ENCODE measurements at regions not wholly inside any gene's neighbourhood (a gene's known extent, or its start where the extent isn't known, plus 50 kb on each side); places are given as distances from the start of the nearest gene placed in this dataset.

DNA sequence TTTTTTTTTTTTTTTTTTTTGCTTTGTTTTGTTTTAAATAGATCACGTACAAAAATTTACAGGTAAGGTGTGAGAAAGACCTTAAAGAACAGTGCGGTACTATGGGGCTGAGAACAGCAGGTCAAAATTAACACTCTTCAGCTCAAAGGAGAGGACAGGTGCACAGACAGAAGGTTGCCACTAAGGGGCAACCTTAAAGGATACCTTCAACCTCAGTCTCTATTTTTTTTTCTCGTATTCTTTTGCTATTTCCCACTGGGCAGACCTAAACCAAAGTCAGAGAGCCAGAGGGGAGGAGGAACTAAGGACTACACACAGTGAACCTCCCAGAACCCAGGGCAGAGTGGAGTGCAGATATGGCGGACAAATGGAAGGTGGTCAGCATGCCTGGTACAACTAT is 1984.3 kb upstream of the IGFBP7 start:
- no peak for DNase-seq (ENCODE audit: low read depth)
- H3K4me3 ChIP-seq (ENCODE audit: low read length): no peak overlapping the region
- TF ChIP-seq CTCF (IDR thresholded peaks at IDR 0.05; ENCODE audit: insufficient read depth, low read depth, low read length, missing control alignments): no peak

- no peak overlapping the region for H3K4me3 ChIP-seq (ENCODE audit: low read length)
Observed at GRCh38 chr4:59102311-59102710, 1992.1 kb upstream of the IGFBP7 start.

DNA sequence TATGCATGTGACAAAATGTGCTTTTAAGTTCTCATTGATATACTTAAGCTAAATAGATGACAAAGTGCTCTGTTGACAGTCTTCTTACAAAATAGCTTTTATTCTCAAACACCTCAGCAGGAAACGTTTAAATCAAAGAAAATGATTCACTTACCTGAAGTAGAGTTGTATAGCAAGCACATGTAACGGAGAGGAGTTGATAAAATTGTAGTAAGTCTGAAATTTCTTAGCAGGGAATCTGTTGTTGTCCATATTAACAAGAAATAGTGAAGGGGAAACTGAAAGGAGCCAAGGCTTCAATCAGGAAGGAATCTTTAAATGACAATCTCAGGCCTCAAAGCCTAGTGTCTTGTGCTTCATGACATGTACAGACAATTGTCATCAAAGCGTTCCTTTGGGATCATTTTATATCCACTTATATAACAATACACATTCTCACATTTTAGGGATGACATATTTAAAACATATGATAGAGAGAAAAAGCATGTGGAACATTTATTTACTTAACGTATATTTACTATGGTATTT is 2010.2 kb upstream of the IGFBP7 start:
- DNase-seq (ENCODE audit: low read depth): no peak
- TF ChIP-seq CTCF (IDR thresholded peaks at IDR 0.05; ENCODE audit: insufficient read depth, low read depth, low read length, missing control alignments): no peak
- no peak overlapping the region for H3K4me3 ChIP-seq (ENCODE audit: low read length)

More at GRCh38 chr4:59102311-59102710, 1992.1 kb upstream of the IGFBP7 start:
- no peak for DNase-seq (ENCODE audit: low read depth)
- TF ChIP-seq CTCF (IDR thresholded peaks at IDR 0.05; ENCODE audit: insufficient read depth, low read depth, low read length, missing control alignments): no peak

DNA sequence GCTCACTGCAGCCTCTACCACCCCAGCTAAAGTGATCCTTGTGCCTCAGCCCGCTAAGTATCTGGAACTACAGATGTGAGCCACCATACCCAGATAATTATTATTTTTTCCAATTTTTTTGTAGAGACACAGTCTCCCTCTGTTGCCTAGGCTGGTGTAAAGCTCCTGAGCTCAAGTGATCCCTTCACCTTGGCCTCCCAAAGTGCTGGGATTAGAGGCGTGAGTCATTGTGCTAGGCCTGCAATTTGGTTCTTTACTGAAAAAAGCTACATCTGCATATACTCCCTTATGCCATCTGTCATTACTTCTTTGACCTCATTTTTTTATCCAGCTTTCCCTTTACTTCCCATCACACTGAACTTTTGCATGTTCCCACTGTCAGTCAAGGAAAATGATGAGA is 2012.4 kb upstream of the IGFBP7 start:
- no peak overlapping the region for H3K4me3 ChIP-seq (ENCODE audit: low read length)
- no peak for TF ChIP-seq CTCF (IDR thresholded peaks at IDR 0.05; ENCODE audit: insufficient read depth, low read depth, low read length, missing control alignments)
- no peak for DNase-seq (ENCODE audit: low read depth)

- no peak for DNase-seq (ENCODE audit: low read depth)
- no peak for TF ChIP-seq CTCF (IDR thresholded peaks at IDR 0.05; ENCODE audit: insufficient read depth, low read depth, low read length, missing control alignments)
- no peak overlapping the region for H3K4me3 ChIP-seq (ENCODE audit: low read length)
Observed at GRCh38 chr4:59126159-59126558, 2016.0 kb upstream of the IGFBP7 start.

- no peak for DNase-seq (ENCODE audit: low read depth)
- H3K4me3 ChIP-seq (ENCODE audit: low read length): no peak overlapping the region
- TF ChIP-seq CTCF (IDR thresholded peaks at IDR 0.05; ENCODE audit: insufficient read depth, low read depth, low read length, missing control alignments): no peak
Observed at GRCh38 chr4:59127006-59127405, 2016.8 kb upstream of the IGFBP7 start.

GRCh38 chr4:59127743-59128142 is 2017.6 kb upstream of the IGFBP7 start:
- no peak overlapping the region for H3K4me3 ChIP-seq (ENCODE audit: low read length)
- no peak for DNase-seq (ENCODE audit: low read depth)
- TF ChIP-seq CTCF (IDR thresholded peaks at IDR 0.05; ENCODE audit: insufficient read depth, low read depth, low read length, missing control alignments): no peak
